H1 (cell line): ENCODE measurements at regions not wholly inside any gene's neighbourhood (a gene's known extent, or its start where the extent isn't known, plus 50 kb on each side); places are given as distances from the start of the nearest gene placed in this dataset.

ENCODE experiments used
- CTCF ChIA-PET: fragments of 300-600 bp; sonication (Branson Sonifier 250); formaldehyde crosslinking; loops from one replicate; lab custom pipeline; 2021; ENCODE audit not compliant: partially characterized antibody; lab: Charles Lee
- POLR2A ChIA-PET: fragments of 300-600 bp; sonication (Branson Sonifier 250); formaldehyde crosslinking; loops from one replicate; lab custom pipeline; 2021; ENCODE audit warnings: inconsistent platforms; ENCODE audit not compliant: partially characterized antibody; lab: Charles Lee
- DNase-seq, 2 experiments: peaks; one replicate each; pipeline versions ENCODE4 v3.0.0 to v3.0.0-alpha.2; 2010 to 2022; ENCODE audit warnings: low spot score in 2 of 2, low read depth in 1 of 2, mixed read lengths in 1 of 2
- FAIRE-seq: peaks from 2 replicates; lab custom pipeline; 2011; peaks lifted over from hg19 to GRCh38; lab: Jason Lieb, UNC
- H2AFZ ChIP-seq: 2 replicates; pipeline ENCODE4 v1.8.1; 2012; ENCODE audit warnings: low read length, inconsistent platforms
- H2AK5ac ChIP-seq: 2 replicates; pipeline ENCODE4 v1.6.1; 2013; ENCODE audit warnings: low read depth, low read length
- H2BK120ac ChIP-seq: replicated peaks from 2 replicates; pipeline ENCODE3; 2013; ENCODE audit warnings: low read depth, low read length, inconsistent platforms
- H2BK12ac ChIP-seq: 2 replicates; pipeline ENCODE4 v1.6.1; 2013; ENCODE audit warnings: low read depth, low read length
- H2BK15ac ChIP-seq: 2 replicates; pipeline ENCODE4 v1.6.1; 2013; ENCODE audit warnings: low read length
- H2BK20ac ChIP-seq: 2 replicates; pipeline ENCODE4 v1.6.1; 2013; ENCODE audit warnings: low read length
- H2BK5ac ChIP-seq: 2 replicates; pipeline ENCODE4 v1.6.1; 2013; ENCODE audit warnings: low read depth, low read length
- H3K14ac ChIP-seq: 2 replicates; pipeline ENCODE4 v1.6.1; 2013; ENCODE audit warnings: inconsistent platforms; ENCODE audit not compliant: insufficient read length
- H3K18ac ChIP-seq: 2 replicates; pipeline ENCODE4 v1.6.1; 2013; ENCODE audit warnings: low read length; ENCODE audit errors: extremely low read depth
- H3K23ac ChIP-seq: 2 replicates; pipeline ENCODE4 v1.6.1; 2013; ENCODE audit warnings: inconsistent platforms; ENCODE audit not compliant: insufficient read length
- H3K23me2 ChIP-seq: 2 replicates; pipeline ENCODE4 v1.6.1; 2013; ENCODE audit warnings: low read depth, low read length
- H3K27ac ChIP-seq: 2 replicates; pipeline ENCODE4 v1.6.1; 2011; ENCODE audit warnings: low read depth, low read length, inconsistent platforms
- H3K27me3 ChIP-seq, 4 experiments: replicated peaks in 1 of 4; 1 replicate in 1 of 4; 2 replicates in 3 of 4; pipeline versions ENCODE4 v1.6.1 to v1.8.1; 2011 to 2013; ENCODE audit warnings: low read length in 3 of 4, mild to moderate bottlenecking in 3 of 4, inconsistent platforms in 2 of 4, mixed read lengths in 2 of 4, moderate library complexity in 1 of 4; ENCODE audit not compliant: control insufficient read depth in 3 of 4, insufficient read depth in 3 of 4; ENCODE audit errors: extremely low read depth in 1 of 4
- H3K36me3 ChIP-seq, 4 experiments: 2 replicates each; pipeline versions ENCODE4 v1.6.1 to v1.8.1; 2011 to 2013; ENCODE audit warnings: mild to moderate bottlenecking in 4 of 4, low read length in 3 of 4, moderate library complexity in 2 of 4, control low read depth in 1 of 4, inconsistent platforms in 1 of 4; ENCODE audit not compliant: insufficient read depth in 4 of 4, control insufficient read depth in 2 of 4
- H3K4ac ChIP-seq: replicated peaks from 2 replicates; pipeline ENCODE3; 2013; ENCODE audit warnings: low read length, low read depth, mixed read lengths, inconsistent platforms; ENCODE audit not compliant: insufficient read length
- H3K4me1 ChIP-seq, 4 experiments: replicated peaks in 1 of 4; 1 replicate in 1 of 4; 2 replicates in 3 of 4; pipeline versions ENCODE4 v1.6.1 to v1.8.1; 2011 to 2013; ENCODE audit warnings: low read length in 3 of 4, inconsistent platforms in 2 of 4, mixed read lengths in 1 of 4; ENCODE audit not compliant: insufficient read depth in 4 of 4, control insufficient read depth in 3 of 4
- H3K4me2 ChIP-seq, 2 experiments: 2 replicates each; pipeline versions ENCODE4 v1.6.1 to v1.8.1; 2011 to 2013; ENCODE audit warnings: low read depth in 2 of 2, low read length in 2 of 2, control low read depth in 1 of 2, inconsistent platforms in 1 of 2, mild to moderate bottlenecking in 1 of 2; ENCODE audit not compliant: insufficient read depth in 1 of 2
- H3K4me3 ChIP-seq, 4 experiments: fragments of 200-600, 300-600 bp in 1 of 4; sonication (generic), shearing (Covaris generic), sonication (Bioruptor Twin) in 1 of 4; 2 replicates each; pipeline versions ENCODE4 v1.5.1 to v1.8.1; 2011 to 2016; ENCODE audit warnings: low read length in 4 of 4, low read depth in 3 of 4, control low read depth in 2 of 4, inconsistent platforms in 2 of 4, mild to moderate bottlenecking in 2 of 4, mixed read lengths in 1 of 4, moderate library complexity in 1 of 4; ENCODE audit not compliant: insufficient read depth in 2 of 4; ENCODE audit errors: extremely low read depth in 1 of 4
- H3K56ac ChIP-seq: replicated peaks from 2 replicates; pipeline ENCODE3; 2013; ENCODE audit warnings: low read depth, mild to moderate bottlenecking, mixed read lengths, low read length, inconsistent platforms; ENCODE audit not compliant: insufficient read length
- H3K79me1 ChIP-seq: 2 replicates; pipeline ENCODE4 v1.6.1; 2013; ENCODE audit warnings: low read depth, low read length, control low read depth
- H3K79me2 ChIP-seq, 2 experiments: 2 replicates each; pipeline versions ENCODE4 v1.6.1 to v1.8.1; 2012 to 2013; ENCODE audit warnings: low read length in 2 of 2, mild to moderate bottlenecking in 2 of 2, inconsistent platforms in 1 of 2; ENCODE audit not compliant: insufficient read depth in 2 of 2, control insufficient read depth in 1 of 2
- H3K9ac ChIP-seq, 4 experiments: replicated peaks in 1 of 4; 1 replicate in 1 of 4; 2 replicates in 3 of 4; pipeline versions ENCODE4 v1.6.1 to v1.8.1; 2011 to 2013; ENCODE audit warnings: low read depth in 3 of 4, low read length in 3 of 4, control low read depth in 2 of 4, mild to moderate bottlenecking in 2 of 4, moderate library complexity in 2 of 4, inconsistent platforms in 1 of 4; ENCODE audit errors: extremely low read depth in 1 of 4
- H3K9me3 ChIP-seq, 2 experiments: 2 replicates each; pipeline versions ENCODE4 v1.6.1 to v1.8.1; 2012 to 2013; ENCODE audit warnings: mild to moderate bottlenecking in 2 of 2, moderate library complexity in 2 of 2, control low read depth in 1 of 2, inconsistent platforms in 1 of 2, low read depth in 1 of 2, low read length in 1 of 2, mixed read lengths in 1 of 2; ENCODE audit not compliant: insufficient read depth in 2 of 2
- H4K20me1 ChIP-seq, 2 experiments: replicated peaks in 1 of 2; 2 replicates each; pipeline versions ENCODE3 to v1.8.1; 2011 to 2013; ENCODE audit warnings: inconsistent platforms in 2 of 2, low read length in 2 of 2, mild to moderate bottlenecking in 1 of 2; ENCODE audit not compliant: insufficient read depth in 2 of 2, control insufficient read depth in 1 of 2
- H4K5ac ChIP-seq: 2 replicates; pipeline ENCODE4 v1.6.1; 2013; ENCODE audit warnings: low read length, low read depth, mixed read lengths, inconsistent platforms; ENCODE audit not compliant: insufficient read length
- H4K8ac ChIP-seq: 2 replicates; pipeline ENCODE4 v1.8.0; 2013; ENCODE audit warnings: mild to moderate bottlenecking, moderate library complexity, low read length, inconsistent platforms; ENCODE audit not compliant: insufficient read depth; ENCODE audit errors: extremely low read depth
- H4K91ac ChIP-seq: replicated peaks from 2 replicates; pipeline ENCODE3; 2013; ENCODE audit warnings: low read length, mixed read lengths, inconsistent platforms; ENCODE audit not compliant: insufficient read length
- CHD1 ChIP-seq: IDR thresholded peaks from 2 replicates; pipeline ENCODE4 v1.6.1; 2012; ENCODE audit warnings: low read depth, low read length, improper control_type of control experiment
- CTBP2 ChIP-seq: IDR thresholded peaks from 2 replicates; pipeline ENCODE4 v1.7.0; 2011; ENCODE audit warnings: borderline replicate concordance, mild to moderate bottlenecking, moderate library complexity, mixed read lengths, low read length; ENCODE audit not compliant: insufficient read depth, insufficient read length
- CTCF ChIP-seq, 3 experiments: IDR thresholded peaks; 1 replicate in 2 of 3; 2 replicates in 1 of 3; pipeline versions ENCODE4 v1.5.1 to v1.6.1; 2011; ENCODE audit warnings: low read length in 3 of 3, mild to moderate bottlenecking in 3 of 3, inconsistent platforms in 2 of 3, low read depth in 1 of 3, moderate library complexity in 1 of 3; ENCODE audit not compliant: insufficient read depth in 1 of 3; ENCODE audit errors: control extremely low read depth in 1 of 3
- EGR1 ChIP-seq: IDR thresholded peaks from 2 replicates; pipeline ENCODE4 v1.6.1; 2011; ENCODE audit warnings: low read depth, low read length, borderline replicate concordance
- GTF2F1 ChIP-seq: IDR thresholded peaks from 2 replicates; pipeline ENCODE4 v1.6.1; 2012; ENCODE audit warnings: low read depth, low read length, improper control_type of control experiment, borderline replicate concordance
- JUND ChIP-seq: IDR thresholded peaks from 2 replicates; pipeline ENCODE4 v1.6.1; 2011; ENCODE audit warnings: mild to moderate bottlenecking, improper control_type of control experiment, low read length
- KDM5A ChIP-seq: fragments of 200-600 bp; IDR thresholded peaks from 2 replicates; pipeline ENCODE4 v1.7.1; 2012; ENCODE audit warnings: mild to moderate bottlenecking, low read length, inconsistent platforms, mixed read lengths
- RBBP5 ChIP-seq: IDR thresholded peaks from 2 replicates; pipeline ENCODE4 v1.7.1; 2012; ENCODE audit warnings: low read depth, mild to moderate bottlenecking, inconsistent platforms, low read length, moderate library complexity, borderline replicate concordance
- RNF2 ChIP-seq: fragments of 200-900, 300-1000 bp; sonication (generic); IDR thresholded peaks from 2 replicates; pipeline ENCODE4 v1.7.1; 2016; ENCODE audit warnings: borderline replicate concordance, low read depth, mild to moderate bottlenecking, antibody characterized with exemption, low read length; ENCODE audit not compliant: poor library complexity, severe bottlenecking; ENCODE audit errors: missing control alignments
- TAF1 ChIP-seq: IDR thresholded peaks from 2 replicates; pipeline ENCODE4 v1.6.1; 2011; ENCODE audit warnings: mild to moderate bottlenecking, low read depth, low read length
- WGBS, 2 experiments: shearing (Covaris generic) in 1 of 2; methylation state at CpG; one replicate each; pipeline versions ENCODE4 v1.1.6 to v1.1.7; 2013 to 2015; ENCODE audit warnings: low lambda C conversion rate in 2 of 2, mixed read lengths in 2 of 2, inconsistent platforms in 1 of 2, low coverage in 1 of 2, missing lambda C conversion rate in 1 of 2; ENCODE audit not compliant: insufficient replicate concordance in 2 of 2, insufficient coverage in 1 of 2, insufficient read length in 1 of 2; ENCODE audit errors: extremely low coverage in 1 of 2, missing lambda C conversion rate in 1 of 2; 5-methylcytosine and 5-hydroxymethylcytosine counted together

GRCh38 chr7:130953196-130953595 is 219.2 kb upstream of the KLF14 start:
- Histone ChIP-seq H3K14ac (no peak overlapping the region), H3K79me1 (no peaks in the 10 kb centered on the region), H3K4me3 (no peak overlapping the region), H3K4me2 (no peak overlapping the region), H2BK120ac (no peak overlapping the region), H2BK12ac (no peak overlapping the region), H3K9me3 (no peaks in the 10 kb centered on the region), H3K9ac (no peak overlapping the region), H3K79me2 (no peaks in the 10 kb centered on the region), H3K36me3 (no peaks in the 10 kb centered on the region; a peak in 1 of 8 replicates), H3K56ac (no peak overlapping the region), H3K23ac (no peak overlapping the region), H2BK15ac (no peak overlapping the region), H2AFZ (no peak overlapping the region), H2BK20ac (no peak overlapping the region), H3K18ac (no peak overlapping the region), H4K20me1 (no peaks in the 10 kb centered on the region), H3K27me3 (no peaks in the 10 kb centered on the region), H3K4me1 (peaks cover 0 to 7% (median 3%) of the 10 kb centered on the region in 4 experiments; a peak in 5 of 7 replicates), H4K5ac (no peak overlapping the region), H3K23me2 (no peaks in the 10 kb centered on the region), H2AK5ac (no peak overlapping the region), H2BK5ac (no peak overlapping the region), H3K27ac (no peak overlapping the region), H4K91ac (no peak overlapping the region), H3K4ac (no peak overlapping the region), H4K8ac (no peak overlapping the region)
- FAIRE-seq (no peak), DNase-seq (no peak)
- CTCF ChIA-PET: interaction anchor here (1.5 kb wide), 1 partner anchor 56 kb away, joined by 7 read pairs; no protein-coding TSS in a partner anchor
- no peak for TF ChIP-seq GTF2F1
- no peak for TF ChIP-seq EGR1
- TF ChIP-seq TAF1: no peak
- TF ChIP-seq CHD1: no peak
- TF ChIP-seq KDM5A: no peak
- TF ChIP-seq JUND: no peak
- TF ChIP-seq CTCF (IDR thresholded peaks at IDR 0.05; ENCODE audit: control extremely low read depth in 1 of 3, insufficient read depth in 1 of 3, low read depth in 1 of 3, low read length in 3 of 3): no peak
- no peak for TF ChIP-seq RNF2
- no peak for TF ChIP-seq CTBP2
- no peak for TF ChIP-seq RBBP5
- POLR2A ChIA-PET: interaction anchor here (0.6 kb wide), 1 partner anchor 132 kb away, joined by 4 read pairs; no protein-coding TSS in a partner anchor
- WGBS, 2 experiments: 90% methylated on average over 4 of the region's 4 CpGs; no CpG with 5 or more reads in 1 of the 2 experiments
